Stromal cell of bone marrow (primary cell): ENCODE measurements at regions not wholly inside any gene's neighbourhood (a gene's known extent, or its start where the extent isn't known, plus 50 kb on each side); places are given as distances from the start of the nearest gene placed in this dataset.

Experiments
- DNase-seq: peaks from one replicate; pipeline ENCODE4 v3.0.0-alpha.2; 2012; ENCODE audit warnings: low read depth

DNA sequence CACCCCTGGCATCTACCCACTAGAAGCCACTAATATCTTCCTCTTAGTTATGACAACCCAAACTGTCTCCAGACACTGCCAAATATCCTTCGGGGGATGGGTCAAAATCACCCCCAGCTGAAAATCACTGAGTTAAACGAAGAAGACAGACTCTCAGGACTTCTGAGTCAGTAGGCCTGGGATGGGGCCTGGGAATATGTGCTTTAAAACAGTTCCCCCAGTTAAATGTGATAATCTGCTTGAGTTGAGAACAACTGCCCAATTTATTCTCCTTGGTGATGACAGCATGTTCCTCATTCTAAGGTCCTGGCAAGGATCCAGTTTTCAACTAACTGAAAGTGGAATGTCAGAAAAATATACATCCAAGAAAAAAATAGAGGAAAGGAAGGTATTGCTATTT lies 52.4 kb downstream of the CBLL2 start:
- no peak for DNase-seq

DNA sequence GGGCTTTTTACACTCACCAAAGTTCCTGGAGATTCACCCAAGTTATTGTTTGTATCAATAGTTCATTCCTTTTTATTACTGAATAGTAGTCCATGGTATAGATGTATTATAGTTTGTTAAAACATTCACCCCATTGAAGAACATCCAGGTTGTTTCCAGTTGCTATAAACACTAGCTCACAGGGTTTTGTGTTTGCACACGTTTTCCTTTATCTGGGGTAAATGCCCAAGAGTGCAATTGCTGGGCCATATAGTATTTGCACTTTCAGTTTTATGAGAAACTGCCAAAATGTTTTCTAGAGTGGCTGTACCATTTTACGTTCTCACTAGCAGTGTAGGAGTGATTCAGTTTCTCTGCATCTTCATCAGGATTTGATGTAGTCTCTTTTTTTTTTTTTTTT lies 57.1 kb downstream of the CBLL2 start:
- no peak for DNase-seq

DNA sequence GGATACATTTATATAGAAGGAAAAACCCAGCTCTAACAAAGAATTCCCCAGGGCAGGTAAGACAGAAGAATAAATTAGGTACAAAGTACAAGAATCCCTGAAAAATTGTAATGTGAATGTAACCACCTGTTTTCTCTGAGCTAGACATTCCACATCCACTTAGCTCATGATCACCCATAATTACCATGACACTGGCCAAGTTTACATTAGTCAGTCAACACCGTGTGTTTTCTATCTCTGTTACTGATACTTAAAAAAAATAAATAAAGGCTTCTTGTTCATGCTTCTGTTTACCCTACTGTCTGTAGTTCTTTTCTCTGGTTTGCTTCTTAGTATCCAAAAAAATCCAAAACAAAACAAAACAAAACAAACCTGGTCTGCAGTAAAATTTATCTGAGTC lies 66.0 kb downstream of the CBLL2 start:
- no peak for DNase-seq

DNA sequence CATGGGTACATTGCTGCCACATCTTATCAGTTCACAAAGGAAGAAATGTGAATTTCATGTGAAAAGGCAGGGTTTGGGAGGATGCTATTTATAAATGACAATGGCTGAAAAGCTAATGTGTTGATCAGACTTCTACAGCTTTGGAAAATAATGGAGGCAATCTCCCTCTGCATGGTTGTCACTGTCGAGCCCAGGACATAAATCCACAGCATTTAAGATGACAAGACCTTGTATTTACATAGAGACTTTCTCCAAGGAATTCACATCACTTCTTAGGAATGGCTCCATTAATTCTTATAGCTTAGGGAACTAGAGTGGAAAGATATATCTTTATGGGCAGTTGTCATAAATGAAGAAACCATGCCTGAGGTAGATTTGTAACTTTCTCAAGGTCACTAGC lies 66.7 kb downstream of the CBLL2 start:
- no peak for DNase-seq

- no peak for DNase-seq
Observed at GRCh38 chrX:22340022-22340616, 67.4 kb downstream of the CBLL2 start.

- DNase-seq: no peak
Observed at GRCh38 chrX:22343192-22343591, 70.5 kb downstream of the CBLL2 start.

- DNase-seq: no peak
Observed at GRCh38 chrX:22345884-22346283, 73.2 kb downstream of the CBLL2 start.

DNA sequence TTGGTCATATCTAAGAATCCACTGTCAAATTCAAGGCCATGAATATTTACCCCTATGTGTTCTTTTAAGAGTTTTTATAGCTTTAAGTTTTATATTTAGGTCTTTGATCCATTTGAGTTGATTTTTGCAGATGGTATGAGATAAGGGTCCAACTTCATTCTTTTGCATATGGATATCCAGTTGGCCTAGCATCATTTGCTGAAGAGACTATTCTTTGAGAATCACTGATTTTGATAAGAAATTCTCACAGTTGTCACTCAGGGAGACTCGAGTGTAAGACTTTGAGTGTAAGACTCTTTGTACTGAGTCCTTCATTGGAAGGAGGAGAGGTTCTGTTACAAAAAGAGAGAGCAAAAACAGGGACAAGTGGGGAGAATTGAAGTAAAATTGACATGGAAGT lies 74.8 kb downstream of the CBLL2 start:
- DNase-seq: no peak

- no peak for DNase-seq
Observed at GRCh38 chrX:22349116-22349515, 76.4 kb downstream of the CBLL2 start.

- no peak for DNase-seq
Observed at GRCh38 chrX:22351076-22351475, 78.4 kb downstream of the CBLL2 start.

DNA sequence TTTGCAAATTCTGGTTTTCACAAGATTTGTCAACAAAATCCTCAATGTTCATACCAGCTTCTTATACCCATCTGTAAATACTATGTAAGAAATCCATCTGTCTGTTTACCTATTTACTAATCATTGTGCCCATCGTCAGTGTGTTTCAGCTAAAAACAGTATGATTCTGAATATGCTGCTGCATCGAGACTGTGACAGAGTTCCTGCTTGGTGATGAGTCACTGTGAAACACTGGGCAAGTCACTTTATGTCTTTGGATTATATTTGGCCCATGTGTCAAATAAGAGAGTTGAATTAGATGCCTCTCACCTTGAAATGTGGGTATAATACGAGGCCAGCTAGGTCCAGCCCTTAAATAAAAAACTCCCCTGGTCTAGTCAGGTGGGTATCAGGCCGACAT lies 79.3 kb downstream of the CBLL2 start:
- no peak for DNase-seq

GRCh38 chrX:22357621-22358020 lies 84.9 kb downstream of the CBLL2 start:
- DNase-seq: no peak

DNA sequence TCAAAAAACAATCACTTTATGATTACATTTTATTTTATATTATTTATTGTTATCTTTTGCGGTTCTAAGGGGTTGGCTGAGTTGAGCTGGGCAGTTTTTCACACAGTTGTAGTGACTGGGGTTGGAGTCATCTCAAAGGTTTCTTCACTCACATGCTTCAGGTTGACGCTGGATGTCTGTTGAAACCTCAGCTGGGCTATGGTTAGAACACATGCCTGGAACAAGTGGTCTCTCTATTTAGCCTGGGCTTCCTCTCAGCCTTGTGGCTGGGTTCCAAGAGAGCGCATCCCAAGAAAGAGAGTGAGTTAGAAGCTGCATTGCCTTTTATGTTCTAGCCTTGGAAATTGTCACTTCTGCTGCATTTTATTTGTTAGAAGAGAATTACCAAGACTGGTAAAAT lies 87.4 kb downstream of the CBLL2 start:
- no peak for DNase-seq

- DNase-seq: peak; percentile 75
Observed at GRCh38 chrX:22365460-22365859, 92.7 kb downstream of the CBLL2 start.

GRCh38 chrX:22366166-22366702 lies 93.5 kb downstream of the CBLL2 start:
- DNase-seq: no peak

GRCh38 chrX:22366906-22367305 lies 94.2 kb downstream of the CBLL2 start:
- DNase-seq: no peak

DNA sequence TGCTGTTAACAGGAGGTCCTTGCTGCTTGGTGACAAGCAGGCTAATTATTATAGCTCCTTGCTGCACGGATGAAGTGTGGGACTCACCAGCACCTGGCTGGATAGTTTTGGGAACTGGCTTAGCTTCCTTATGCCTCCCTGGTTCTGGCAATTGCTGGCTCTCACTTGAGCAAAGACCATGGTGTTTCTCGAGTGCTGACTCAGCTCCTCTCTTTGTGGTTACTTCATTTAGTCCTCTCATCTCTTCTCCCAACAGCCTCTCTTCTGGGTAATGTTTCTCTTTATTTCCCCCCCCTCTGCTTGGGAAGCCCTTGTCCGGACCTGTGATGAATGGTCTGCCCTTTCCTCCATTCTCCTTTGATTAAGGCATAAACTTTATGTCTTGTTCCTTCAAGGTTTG lies 100.4 kb downstream of the CBLL2 start:
- DNase-seq: no peak

DNA sequence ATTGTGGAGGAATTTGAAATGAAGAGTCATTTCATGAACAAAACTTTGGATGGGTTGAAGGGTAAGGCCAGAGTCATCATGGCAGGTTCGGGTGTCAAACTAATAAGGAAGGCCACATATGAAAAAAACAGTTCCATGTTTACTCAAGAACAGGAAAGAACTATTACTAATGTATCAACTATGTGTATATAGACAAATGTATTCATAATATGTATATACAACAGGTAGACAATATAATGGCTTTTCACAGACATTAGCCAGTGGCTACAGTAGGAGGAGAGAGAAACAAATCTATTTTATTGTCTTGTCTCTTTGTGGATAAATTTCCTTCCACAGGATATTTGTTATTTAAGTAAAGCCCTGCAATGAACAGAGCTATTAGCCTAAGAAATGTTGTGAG lies 101.1 kb downstream of the CBLL2 start:
- DNase-seq: no peak

GRCh38 chrX:22376369-22376768 lies 103.7 kb downstream of the CBLL2 start:
- no peak for DNase-seq

- DNase-seq: no peak
Observed at GRCh38 chrX:22378296-22378695, 105.6 kb downstream of the CBLL2 start.

DNA sequence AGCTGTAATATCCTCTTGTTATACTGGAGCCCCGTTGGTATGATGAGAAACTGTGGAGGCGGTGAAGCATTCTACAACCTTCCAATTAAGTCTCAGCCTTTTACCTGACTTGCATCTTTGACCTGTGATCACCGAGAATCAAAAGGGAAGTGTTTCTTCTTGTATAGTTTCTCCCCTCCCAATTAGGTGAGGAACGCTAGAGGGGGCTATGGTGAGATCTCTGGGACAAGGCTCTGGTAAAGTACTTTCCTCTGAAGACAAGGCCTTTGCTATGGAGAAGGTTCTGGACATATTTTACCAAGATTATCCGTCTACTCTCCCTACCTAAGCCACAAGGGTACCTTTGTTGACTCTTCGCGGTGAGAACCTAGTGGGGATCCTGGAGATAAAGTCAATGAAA lies 111.3 kb downstream of the CBLL2 start:
- no peak for DNase-seq

DNA sequence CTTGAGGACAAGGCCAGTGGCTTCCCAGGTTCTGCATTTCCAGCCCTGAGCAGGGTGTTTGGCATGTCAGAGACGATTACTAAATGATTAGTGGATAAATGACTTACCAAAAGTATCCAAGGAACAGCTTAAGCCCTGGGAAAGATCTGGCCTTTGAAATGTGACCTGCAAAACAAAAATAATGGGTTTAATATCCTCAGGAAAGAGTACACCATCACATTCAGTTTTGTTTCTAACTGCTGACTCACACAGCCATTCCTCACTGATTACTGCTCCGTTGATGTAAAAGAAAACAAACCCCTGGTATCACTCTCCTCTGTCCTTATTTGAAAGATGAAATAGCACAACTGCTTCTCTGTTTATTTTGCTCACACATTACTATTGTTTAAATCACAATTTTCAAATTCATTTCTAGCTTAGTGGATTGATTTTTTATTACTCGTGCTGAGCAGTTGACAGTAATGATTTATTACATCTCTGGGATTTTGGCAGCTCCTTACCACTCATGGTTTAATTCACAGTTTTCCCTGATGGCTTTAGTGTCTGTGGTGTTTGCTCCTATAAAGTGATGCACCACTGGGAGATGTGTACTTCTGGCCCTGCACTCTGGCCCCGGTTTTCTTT lies 117.0 kb downstream of the CBLL2 start:
- DNase-seq: peak; percentile 72

- peak; percentile 12 for DNase-seq
Observed at GRCh38 chrX:22392133-22392948, 119.6 kb downstream of the CBLL2 start.
